Hematopoietic multipotent progenitor cell (in vitro differentiated cells): ENCODE measurements at regions not wholly inside any gene's neighbourhood (a gene's known extent, or its start where the extent isn't known, plus 50 kb on each side); places are given as distances from the start of the nearest gene placed in this dataset.
"Not testable (repeated sequence)": the region's sequence is repeated elsewhere in the genome, so short reads cannot be mapped to it uniquely, and the experiment has no call there.

Source experiments
- DNase-seq, 3 donors: peaks; one replicate each; pipeline ENCODE4 v3.0.0-alpha.2; 2011 to 2015; ENCODE audit warnings: low read depth in 2 of 3, low spot score in 2 of 3

- no peak for DNase-seq
These were observed 161.8 kb upstream of the IVNS1ABP start for GRCh38 chr1:185478877-185479276.

DNA sequence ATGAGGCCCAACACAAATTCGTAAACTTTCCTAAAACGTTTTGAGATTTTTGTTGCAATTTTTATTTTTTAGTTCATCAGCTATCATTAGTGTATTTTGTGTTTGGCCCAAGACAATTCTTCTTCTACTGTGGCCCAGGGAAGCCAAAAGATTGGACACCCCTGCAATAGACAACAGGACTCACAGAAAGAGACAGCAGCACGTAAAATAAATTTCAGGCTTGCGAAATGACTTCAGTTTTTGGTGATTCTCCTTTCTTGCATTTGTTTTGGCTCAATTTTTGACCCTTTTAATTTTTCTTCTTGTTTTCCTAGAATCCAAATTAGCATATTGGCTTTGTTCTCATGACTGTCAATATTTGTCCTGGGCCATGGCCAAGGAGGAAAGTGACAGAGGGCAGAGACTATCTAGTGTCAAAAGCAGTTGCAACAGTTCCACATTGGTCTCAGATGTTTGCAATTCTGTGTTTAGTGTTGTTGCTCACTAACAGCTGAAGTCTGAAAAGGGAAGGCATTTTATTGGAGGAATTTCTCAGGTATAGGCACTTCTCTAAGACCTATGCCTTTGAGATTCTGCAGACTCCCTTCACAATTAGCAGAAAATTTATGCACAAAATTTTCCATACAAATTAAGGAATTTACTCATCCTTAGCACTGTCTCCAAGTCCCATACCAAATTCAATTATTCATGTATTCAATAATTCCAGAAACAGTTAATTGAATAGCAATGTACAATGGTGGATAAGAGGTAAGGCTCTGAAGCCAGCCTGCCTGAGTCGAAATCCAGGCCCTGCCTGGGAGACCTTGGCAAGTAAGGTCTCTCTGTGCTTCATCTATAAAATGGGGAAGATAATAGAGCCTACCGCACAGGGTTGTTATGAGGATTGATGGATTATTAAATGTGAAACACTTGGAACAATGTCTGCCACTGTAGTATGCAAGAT is 160.9 kb upstream of the IVNS1ABP start:
- DNase-seq: no peak

DNA sequence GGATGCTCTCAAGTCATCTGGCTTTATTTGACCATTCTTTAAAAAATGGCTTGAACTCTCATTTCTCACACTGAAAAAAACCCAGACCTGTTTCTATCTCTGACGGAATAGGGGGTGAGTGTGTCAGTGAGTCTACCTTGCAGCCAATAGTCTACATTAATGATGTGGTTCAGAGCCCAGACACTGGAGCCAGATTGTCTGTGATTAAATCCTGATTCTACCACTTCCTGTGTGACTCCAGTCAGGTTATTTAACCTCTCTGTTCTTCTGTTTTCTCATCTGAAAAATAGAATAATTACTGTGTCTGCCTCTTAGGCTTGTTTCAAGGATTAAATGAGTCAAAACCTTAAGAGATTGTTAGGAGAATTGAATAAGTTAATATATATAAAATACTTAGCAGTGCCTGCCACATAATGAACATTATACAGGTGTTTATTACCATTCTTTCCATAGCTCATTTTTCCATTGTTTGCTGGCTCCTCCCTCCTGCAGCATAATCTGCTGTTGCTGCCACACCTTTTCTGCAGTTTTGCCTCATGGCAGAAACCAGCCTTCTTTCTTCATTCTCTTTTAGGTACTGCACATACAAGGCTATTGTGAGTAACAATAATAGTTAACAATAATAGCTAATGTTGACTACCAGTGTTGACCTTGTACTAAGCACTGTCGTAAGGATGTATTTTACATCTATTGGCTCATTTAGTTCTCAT is 157.6 kb upstream of the IVNS1ABP start:
- DNase-seq: no peak

- DNase-seq: no peak
These were observed 156.1 kb upstream of the IVNS1ABP start for GRCh38 chr1:185473186-185473585.

- no peak for DNase-seq
These were observed 151.6 kb upstream of the IVNS1ABP start for GRCh38 chr1:185468626-185469025.

DNA sequence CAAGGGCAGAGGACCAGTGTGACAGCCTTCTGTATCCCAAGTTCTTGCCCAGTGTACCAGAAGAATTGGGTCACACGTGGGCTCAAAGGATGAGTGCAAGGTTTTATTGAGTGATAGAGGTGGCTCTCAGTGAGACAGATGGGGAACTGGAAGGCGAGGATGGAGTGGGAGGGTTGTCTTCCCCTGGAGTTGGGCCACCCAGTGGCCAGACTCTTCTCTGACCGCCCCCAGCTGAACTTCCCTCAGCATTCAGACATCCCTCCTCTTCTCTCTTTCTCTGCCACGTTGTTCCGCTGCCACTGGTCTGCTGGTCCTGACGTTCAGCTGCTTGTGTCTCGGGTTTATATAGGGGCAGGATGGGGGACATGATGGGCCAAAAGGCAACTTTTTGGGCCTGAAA is 150.1 kb upstream of the IVNS1ABP start:
- no peak for DNase-seq

DNA sequence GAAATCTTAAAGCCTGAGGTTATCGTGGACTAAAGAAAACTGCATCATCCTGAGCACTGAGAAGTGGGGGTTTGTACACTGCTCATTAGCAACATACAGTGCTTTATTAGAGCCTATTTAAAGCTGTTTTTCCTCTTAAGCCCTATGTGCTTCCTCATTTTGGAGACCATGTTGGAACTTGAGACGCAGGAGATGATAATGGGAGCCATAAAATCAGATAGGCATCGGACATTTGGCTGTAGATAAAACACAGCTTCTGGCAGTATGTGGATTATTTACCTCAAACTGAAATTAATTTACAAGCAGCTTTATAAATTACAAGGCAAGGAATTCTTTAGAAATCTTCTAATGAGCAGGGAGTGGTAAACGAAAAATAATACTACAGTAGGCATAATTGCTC is 147.7 kb upstream of the IVNS1ABP start:
- no peak for DNase-seq

GRCh38 chr1:185463433-185463832 is 146.4 kb upstream of the IVNS1ABP start:
- DNase-seq: no peak

DNA sequence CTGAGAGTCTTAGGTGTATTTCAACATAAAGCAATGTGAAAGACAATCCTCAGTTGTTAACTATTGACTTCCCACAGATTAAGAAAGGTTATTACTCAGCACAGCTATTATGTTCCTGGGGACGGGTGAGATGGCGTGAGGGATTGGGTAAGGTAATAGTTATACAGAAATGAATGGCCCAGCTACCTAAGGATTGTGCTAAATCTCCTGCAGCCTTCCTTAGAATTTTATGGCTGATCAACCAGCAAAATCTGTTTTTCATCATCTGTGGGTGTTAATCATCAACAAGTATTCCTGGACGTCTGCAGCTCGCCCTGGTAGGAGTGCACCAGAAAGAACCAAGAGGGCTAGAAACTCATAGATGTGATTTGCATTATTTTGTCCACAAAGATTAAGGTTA is 146.0 kb upstream of the IVNS1ABP start:
- DNase-seq: no peak

- not testable (repeated sequence) for DNase-seq
These were observed 143.7 kb upstream of the IVNS1ABP start for GRCh38 chr1:185460723-185461122.

GRCh38 chr1:185459141-185459540 is 142.1 kb upstream of the IVNS1ABP start:
- no peak for DNase-seq

- DNase-seq: no peak
These were observed 141.6 kb upstream of the IVNS1ABP start for GRCh38 chr1:185458670-185459069.

- DNase-seq: no peak
These were observed 136.6 kb upstream of the IVNS1ABP start for GRCh38 chr1:185453496-185454192.

- DNase-seq: no peak
These were observed 133.9 kb upstream of the IVNS1ABP start for GRCh38 chr1:185450917-185451316.

DNA sequence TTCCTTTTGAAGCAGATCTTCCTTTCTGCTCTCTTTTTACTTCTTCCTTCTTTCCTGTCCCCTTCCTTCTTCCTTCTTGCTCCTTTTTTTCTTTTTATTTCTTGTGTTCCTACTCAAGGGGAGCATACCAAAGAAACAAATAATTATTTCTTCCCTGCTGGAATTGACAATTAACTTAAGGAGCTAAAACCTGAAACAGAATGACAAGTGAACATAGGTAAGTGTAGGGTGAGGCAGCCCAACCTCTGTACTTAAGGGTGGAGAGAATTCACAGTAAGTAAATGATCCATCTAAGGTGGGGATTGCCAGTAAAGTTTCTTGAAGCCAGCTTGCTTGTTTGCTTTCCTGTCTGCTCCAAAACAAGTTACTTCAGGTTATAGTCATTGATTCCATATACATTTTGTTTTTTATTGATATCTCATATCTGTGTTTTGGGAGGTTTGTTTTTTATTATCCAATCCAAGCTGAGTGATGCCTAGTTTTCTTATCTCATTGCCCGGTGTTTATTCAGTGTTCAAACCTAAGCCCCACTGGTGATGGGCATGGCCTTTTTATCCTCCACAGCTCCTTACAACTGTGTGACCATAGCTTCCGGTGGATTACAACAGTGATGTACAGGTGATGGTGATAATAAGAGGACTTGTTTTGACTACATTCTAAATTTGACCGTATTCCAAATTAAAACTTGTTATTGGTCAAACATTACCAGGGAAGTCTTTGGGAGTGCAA is 133.2 kb upstream of the IVNS1ABP start:
- no peak for DNase-seq

- DNase-seq: no peak
These were observed 132.5 kb upstream of the IVNS1ABP start for GRCh38 chr1:185449378-185450059.

DNA sequence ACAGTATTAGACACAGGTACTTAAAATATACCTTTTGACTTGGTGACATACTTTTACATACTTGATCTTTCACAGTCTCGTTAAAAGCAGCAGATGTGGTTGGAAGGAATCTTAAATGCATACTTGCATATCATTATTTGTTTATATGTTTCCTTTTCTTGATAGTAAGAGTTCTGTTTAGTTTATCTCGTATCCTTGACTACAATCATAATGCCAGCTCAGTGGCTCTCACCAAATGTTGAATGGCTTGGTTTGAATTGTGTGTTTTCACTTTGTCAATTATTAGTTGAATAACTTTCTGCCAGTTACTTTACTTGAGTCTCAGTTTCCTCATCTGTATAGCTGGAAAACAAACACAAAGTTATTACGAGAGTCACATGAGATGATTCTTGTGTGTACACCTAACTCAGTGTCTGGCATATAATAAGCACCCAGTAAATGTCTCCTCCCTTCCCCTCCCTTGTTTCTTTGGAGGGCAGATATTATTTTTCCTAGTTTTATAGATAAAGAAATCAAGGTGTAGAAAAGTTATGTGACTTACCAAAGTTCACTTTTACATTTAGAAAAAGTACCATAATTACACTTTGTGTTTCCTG is 131.6 kb upstream of the IVNS1ABP start:
- DNase-seq: no peak

DNA sequence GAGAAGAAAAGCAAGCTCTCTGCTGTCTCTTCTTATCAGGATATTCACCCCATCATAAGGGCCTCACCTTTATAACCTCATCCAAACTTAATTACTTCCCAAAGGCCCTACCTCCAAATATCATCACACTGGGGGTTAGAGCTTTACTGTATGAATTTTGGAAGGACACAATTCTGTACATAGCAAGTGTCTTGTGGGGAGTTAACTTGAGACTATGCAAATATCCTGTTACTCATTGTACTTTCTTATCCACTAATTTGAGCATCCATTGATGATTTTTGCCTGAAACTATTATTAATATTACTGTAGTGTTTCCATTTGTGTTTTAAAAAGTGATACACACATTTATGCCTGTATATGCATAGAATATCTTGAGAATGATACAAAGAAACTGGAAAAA is 129.1 kb upstream of the IVNS1ABP start:
- DNase-seq: no peak

GRCh38 chr1:185445594-185445993 is 128.6 kb upstream of the IVNS1ABP start:
- DNase-seq: no peak

- DNase-seq: no peak
These were observed 127.6 kb upstream of the IVNS1ABP start for GRCh38 chr1:185444676-185445075.
